ENCODE measurements at regions not wholly inside any gene's neighbourhood (a gene's known extent, or its start where the extent isn't known, plus 50 kb on each side); places are given as distances from the start of the nearest gene placed in this dataset.

- no peak overlapping the region for H3K4me3 ChIP-seq (ENCODE audit: low read depth, low read length, poor library complexity, severe bottlenecking)
- no peak overlapping the region for H3K27ac ChIP-seq (ENCODE audit: low read depth, low read length, poor library complexity, severe bottlenecking)
- H3K9me3 ChIP-seq (ENCODE audit: low read depth, low read length, poor library complexity, severe bottlenecking), result no peaks in the 10 kb centered on the region
- ChIA-PET CTCF (no interaction called here), POLR2A (ENCODE audit: low non-redundant PET) (no interaction called here)
- no TSS peak for BruUV-seq (replicated peaks)
- no peak for DNase-seq (ENCODE audit: low spot score)
- H3K27me3 ChIP-seq (replicated peaks; ENCODE audit: insufficient read depth, low read depth, low read length, poor library complexity), result no peaks in the 10 kb centered on the region
- H3K36me3 ChIP-seq (ENCODE audit: insufficient read depth, low read length, poor library complexity, severe bottlenecking), result no peaks in the 10 kb centered on the region
- H3K4me1 ChIP-seq (ENCODE audit: insufficient read depth, low read length, poor library complexity, severe bottlenecking), result no peaks in the 10 kb centered on the region
- TF ChIP-seq, protein P1, sequence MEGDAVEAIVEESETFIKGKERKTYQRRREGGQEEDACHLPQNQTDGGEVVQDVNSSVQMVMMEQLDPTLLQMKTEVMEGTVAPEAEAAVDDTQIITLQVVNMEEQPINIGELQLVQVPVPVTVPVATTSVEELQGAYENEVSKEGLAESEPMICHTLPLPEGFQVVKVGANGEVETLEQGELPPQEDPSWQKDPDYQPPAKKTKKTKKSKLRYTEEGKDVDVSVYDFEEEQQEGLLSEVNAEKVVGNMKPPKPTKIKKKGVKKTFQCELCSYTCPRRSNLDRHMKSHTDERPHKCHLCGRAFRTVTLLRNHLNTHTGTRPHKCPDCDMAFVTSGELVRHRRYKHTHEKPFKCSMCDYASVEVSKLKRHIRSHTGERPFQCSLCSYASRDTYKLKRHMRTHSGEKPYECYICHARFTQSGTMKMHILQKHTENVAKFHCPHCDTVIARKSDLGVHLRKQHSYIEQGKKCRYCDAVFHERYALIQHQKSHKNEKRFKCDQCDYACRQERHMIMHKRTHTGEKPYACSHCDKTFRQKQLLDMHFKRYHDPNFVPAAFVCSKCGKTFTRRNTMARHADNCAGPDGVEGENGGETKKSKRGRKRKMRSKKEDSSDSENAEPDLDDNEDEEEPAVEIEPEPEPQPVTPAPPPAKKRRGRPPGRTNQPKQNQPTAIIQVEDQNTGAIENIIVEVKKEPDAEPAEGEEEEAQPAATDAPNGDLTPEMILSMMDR (conservative IDR thresholded peaks at IDR 0.05; ENCODE audit: low read depth, low read length), result no peak
- TF ChIP-seq EZH2 (IDR thresholded peaks at IDR 0.05; ENCODE audit: borderline replicate concordance, low read depth, low read length, poor library complexity, severe bottlenecking), result no peak
- intact Hi-C loops (cut with micrococcal nuclease; ENCODE audit: unreplicated experiment), result no loop called here
Measured at GRCh38 chr3:163971861-163972260, 1106.4 kb downstream of the SI start.

GRCh38 chr3:163957072-163957471 lies 1121.2 kb downstream of the SI start:
- Histone ChIP-seq H3K4me1 (ENCODE audit: insufficient read depth, low read length, poor library complexity, severe bottlenecking) (no peaks in the 10 kb centered on the region), H3K4me3 (ENCODE audit: low read depth, low read length, poor library complexity, severe bottlenecking) (no peak overlapping the region), H3K27me3 (replicated peaks; ENCODE audit: insufficient read depth, low read depth, low read length, poor library complexity) (no peaks in the 10 kb centered on the region), H3K27ac (ENCODE audit: low read depth, low read length, poor library complexity, severe bottlenecking) (no peak overlapping the region), H3K36me3 (ENCODE audit: insufficient read depth, low read length, poor library complexity, severe bottlenecking) (no peaks in the 10 kb centered on the region), H3K9me3 (ENCODE audit: low read depth, low read length, poor library complexity, severe bottlenecking) (no peaks in the 10 kb centered on the region)
- BruUV-seq (replicated peaks), result no TSS peak
- DNase-seq (ENCODE audit: low spot score), result no peak
- TF ChIP-seq, protein P1 (conservative IDR thresholded peaks at IDR 0.05; ENCODE audit: low read depth, low read length), result no peak; the same call in 1 of the 2 replicates
- no peak for TF ChIP-seq EZH2 (IDR thresholded peaks at IDR 0.05; ENCODE audit: borderline replicate concordance, low read depth, low read length, poor library complexity, severe bottlenecking)
- ChIA-PET CTCF (no interaction called here), POLR2A (ENCODE audit: low non-redundant PET) (no interaction called here)
- intact Hi-C loops (cut with micrococcal nuclease; ENCODE audit: unreplicated experiment), result loop anchor here (10.0 kb wide), 2 partner anchors 342 to 482 kb away; no protein-coding TSS in a partner anchor

- H3K4me3 ChIP-seq (ENCODE audit: low read depth, low read length, poor library complexity, severe bottlenecking), result no peak overlapping the region
- POLR2A ChIA-PET (ENCODE audit: low non-redundant PET), result no interaction called here
- no peak for DNase-seq (ENCODE audit: low spot score)
- peaks cover 3% of the 10 kb centered on the region for H3K4me1 ChIP-seq (ENCODE audit: insufficient read depth, low read length, poor library complexity, severe bottlenecking)
- no peaks in the 10 kb centered on the region for H3K36me3 ChIP-seq (ENCODE audit: insufficient read depth, low read length, poor library complexity, severe bottlenecking)
- intact Hi-C loops (cut with micrococcal nuclease; ENCODE audit: unreplicated experiment), result loop anchor here (5.0 to 10.0 kb wide), 3 partner anchors 339 to 896 kb away; no protein-coding TSS in a partner anchor
- H3K9me3 ChIP-seq (ENCODE audit: low read depth, low read length, poor library complexity, severe bottlenecking), result no peaks in the 10 kb centered on the region
- no TSS peak for BruUV-seq (replicated peaks)
- no peaks in the 10 kb centered on the region for H3K27me3 ChIP-seq (replicated peaks; ENCODE audit: insufficient read depth, low read depth, low read length, poor library complexity)
- TF ChIP-seq EZH2 (IDR thresholded peaks at IDR 0.05; ENCODE audit: borderline replicate concordance, low read depth, low read length, poor library complexity, severe bottlenecking), result no peak
- TF ChIP-seq, protein P1 (conservative IDR thresholded peaks at IDR 0.05; ENCODE audit: low read depth, low read length), result no peak
- CTCF ChIA-PET, result no interaction called here
- H3K27ac ChIP-seq (ENCODE audit: low read depth, low read length, poor library complexity, severe bottlenecking), result no peak overlapping the region
Measured at GRCh38 chr3:163953526-163953925, 1124.8 kb downstream of the SI start.

Measured in A673 (cell line).